ENCODE measurements at regions not wholly inside any gene's neighbourhood (a gene's known extent, or its start where the extent isn't known, plus 50 kb on each side); places are given as distances from the start of the nearest gene placed in this dataset.

DNA sequence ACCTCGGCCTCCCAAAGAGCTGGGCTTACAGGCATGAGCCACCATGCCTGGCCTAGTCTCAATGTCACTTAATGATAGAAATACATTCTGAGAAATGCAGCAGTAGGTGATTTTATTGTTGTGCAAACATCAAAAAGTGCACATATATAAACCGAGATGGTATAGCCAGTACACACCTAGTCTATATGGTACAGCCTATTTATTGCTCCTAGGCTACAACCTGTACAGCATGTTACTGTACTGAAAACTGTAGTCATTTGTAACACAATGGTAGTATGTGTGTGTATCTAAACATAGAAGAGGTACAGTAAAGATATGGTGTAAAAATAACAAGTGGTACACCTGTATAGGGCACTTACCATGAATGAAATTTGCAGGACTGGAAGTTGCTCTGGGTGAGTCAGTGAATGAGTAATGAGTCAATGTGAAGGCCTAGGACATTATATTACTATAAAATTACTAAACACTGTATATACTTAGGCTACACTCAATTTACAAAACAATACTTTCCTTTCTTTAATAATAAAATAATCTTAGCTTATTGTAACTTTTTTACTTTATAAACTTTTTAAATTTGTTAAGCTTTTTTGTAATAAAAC is 166.7 kb upstream of the SYT1 start:
- TF ChIP-seq, protein P1, sequence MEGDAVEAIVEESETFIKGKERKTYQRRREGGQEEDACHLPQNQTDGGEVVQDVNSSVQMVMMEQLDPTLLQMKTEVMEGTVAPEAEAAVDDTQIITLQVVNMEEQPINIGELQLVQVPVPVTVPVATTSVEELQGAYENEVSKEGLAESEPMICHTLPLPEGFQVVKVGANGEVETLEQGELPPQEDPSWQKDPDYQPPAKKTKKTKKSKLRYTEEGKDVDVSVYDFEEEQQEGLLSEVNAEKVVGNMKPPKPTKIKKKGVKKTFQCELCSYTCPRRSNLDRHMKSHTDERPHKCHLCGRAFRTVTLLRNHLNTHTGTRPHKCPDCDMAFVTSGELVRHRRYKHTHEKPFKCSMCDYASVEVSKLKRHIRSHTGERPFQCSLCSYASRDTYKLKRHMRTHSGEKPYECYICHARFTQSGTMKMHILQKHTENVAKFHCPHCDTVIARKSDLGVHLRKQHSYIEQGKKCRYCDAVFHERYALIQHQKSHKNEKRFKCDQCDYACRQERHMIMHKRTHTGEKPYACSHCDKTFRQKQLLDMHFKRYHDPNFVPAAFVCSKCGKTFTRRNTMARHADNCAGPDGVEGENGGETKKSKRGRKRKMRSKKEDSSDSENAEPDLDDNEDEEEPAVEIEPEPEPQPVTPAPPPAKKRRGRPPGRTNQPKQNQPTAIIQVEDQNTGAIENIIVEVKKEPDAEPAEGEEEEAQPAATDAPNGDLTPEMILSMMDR (conservative IDR thresholded peaks at IDR 0.05; ENCODE audit: low read depth, low read length): no peak
- no peak for TF ChIP-seq EZH2phosphoT487 (IDR thresholded peaks at IDR 0.05; ENCODE audit: borderline replicate concordance, low read length)
- no peak for TF ChIP-seq EZH2 (IDR thresholded peaks at IDR 0.05; ENCODE audit: low read length, unreplicated experiment)
